ENCODE measurements at regions not wholly inside any gene's neighbourhood (a gene's known extent, or its start where the extent isn't known, plus 50 kb on each side); places are given as distances from the start of the nearest gene placed in this dataset.

DNA sequence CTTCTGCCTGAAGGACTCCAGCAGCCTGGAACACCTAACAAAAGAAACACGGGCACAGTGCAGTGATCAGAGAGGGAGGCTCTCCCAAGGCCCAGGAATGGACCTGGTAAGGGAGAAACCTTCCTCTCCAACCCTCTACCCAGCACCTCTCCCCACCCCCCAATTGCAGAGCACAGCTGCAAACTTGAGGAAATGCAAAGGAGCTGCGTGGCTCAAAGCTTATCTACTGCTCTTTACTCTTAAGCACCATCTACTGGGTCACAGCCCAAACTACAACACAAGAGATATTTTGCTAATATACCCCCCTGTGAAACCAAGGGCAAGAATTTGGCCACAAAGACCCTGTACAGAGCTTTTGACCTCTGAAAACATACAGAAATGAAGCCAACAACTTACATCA, 328.3 kb downstream of the OXSM start:
- FAIRE-seq (no peak), DNase-seq (ENCODE audit: low read depth, low spot score) (no peak)
- Histone ChIP-seq H2AFZ (ENCODE audit: low read depth, low read length) (no peak overlapping the region), H3K9ac (replicated peaks; ENCODE audit: extremely low read depth, insufficient read depth, low read length) (no peak overlapping the region), H3K4me2 (ENCODE audit: insufficient read depth, low read length) (no peak overlapping the region), H3K9me3 (replicated peaks; ENCODE audit: control insufficient read depth, insufficient read depth, low read length) (no peaks in the 10 kb centered on the region), H3K4me1 (ENCODE audit: control insufficient read depth, extremely low read depth, insufficient read depth, low read length) (no peaks in the 10 kb centered on the region), H3K79me2 (ENCODE audit: control insufficient read depth, insufficient read depth, low read length) (no peaks in the 10 kb centered on the region), H3K9me1 (replicated peaks; ENCODE audit: control insufficient read depth, extremely low read depth, insufficient read depth, low read length) (no peaks in the 10 kb centered on the region), H3K36me3 (ENCODE audit: control insufficient read depth in 2 of 2, extremely low read depth in 1 of 2, insufficient read depth in 2 of 2, low read length in 2 of 2) (no peaks in the 10 kb centered on the region), H3K4me3 (replicated peaks in 1 of 3; ENCODE audit: insufficient read depth in 1 of 3, low read depth in 1 of 3, low read length in 3 of 3) (no peak overlapping the region), H3K27ac (ENCODE audit: insufficient read depth, low read depth, low read length) (no peak overlapping the region), H4K20me1 (replicated peaks; ENCODE audit: control insufficient read depth, extremely low read depth, insufficient read depth, low read length) (no peaks in the 10 kb centered on the region), H3K27me3 (ENCODE audit: control insufficient read depth in 2 of 2, insufficient read depth in 2 of 2, low read length in 2 of 2) (no peaks in the 10 kb centered on the region)
- dilution Hi-C loops (cut with MboI; ENCODE audit: extremely low pct_ligation_motif_present, low sequenced_read_pairs) (no loop called here), intact Hi-C loops (cut with micrococcal nuclease) (no loop called here)
- no peak for TF ChIP-seq MYC (IDR thresholded peaks at IDR 0.05; ENCODE audit: low read depth, low read length)
- no peak for TF ChIP-seq CTCF (IDR thresholded peaks at IDR 0.05; ENCODE audit: extremely low read depth in 1 of 2, insufficient read depth in 1 of 2, low read depth in 1 of 2, low read length in 2 of 2)
- no peak for TF ChIP-seq GATA2 (IDR thresholded peaks at IDR 0.05; ENCODE audit: insufficient read depth, insufficient read length, low read depth, low read length)
- TF ChIP-seq EZH2 (IDR thresholded peaks at IDR 0.05; ENCODE audit: borderline replicate concordance, low read depth, low read length, severe bottlenecking), result no peak
- TF ChIP-seq POLR2A (IDR thresholded peaks at IDR 0.05; ENCODE audit: low read depth, low read length), result no peak
- no peak for TF ChIP-seq POLR2AphosphoS5 (IDR thresholded peaks at IDR 0.05; ENCODE audit: insufficient read depth, low read depth, low read length)
- TF ChIP-seq, protein P1, sequence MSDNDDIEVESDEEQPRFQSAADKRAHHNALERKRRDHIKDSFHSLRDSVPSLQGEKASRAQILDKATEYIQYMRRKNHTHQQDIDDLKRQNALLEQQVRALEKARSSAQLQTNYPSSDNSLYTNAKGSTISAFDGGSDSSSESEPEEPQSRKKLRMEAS (IDR thresholded peaks at IDR 0.05; ENCODE audit: insufficient read depth, insufficient read length), result no peak
- TF ChIP-seq JUN (IDR thresholded peaks at IDR 0.05; ENCODE audit: borderline replicate concordance, insufficient read depth, insufficient read length, low read depth), result no peak
- no peak for TF ChIP-seq FOS (IDR thresholded peaks at IDR 0.05; ENCODE audit: borderline replicate concordance, insufficient read depth, low read length)
- POLR2A ChIA-PET, result no interaction called here
- CTCF ChIA-PET, result no interaction called here
- BruUV-seq (replicated peaks), result no TSS peak

All from endothelial cell of umbilical vein (primary cell).